ENCODE measurements at regions not wholly inside any gene's neighbourhood (a gene's known extent, or its start where the extent isn't known, plus 50 kb on each side); places are given as distances from the start of the nearest gene placed in this dataset.

DNA sequence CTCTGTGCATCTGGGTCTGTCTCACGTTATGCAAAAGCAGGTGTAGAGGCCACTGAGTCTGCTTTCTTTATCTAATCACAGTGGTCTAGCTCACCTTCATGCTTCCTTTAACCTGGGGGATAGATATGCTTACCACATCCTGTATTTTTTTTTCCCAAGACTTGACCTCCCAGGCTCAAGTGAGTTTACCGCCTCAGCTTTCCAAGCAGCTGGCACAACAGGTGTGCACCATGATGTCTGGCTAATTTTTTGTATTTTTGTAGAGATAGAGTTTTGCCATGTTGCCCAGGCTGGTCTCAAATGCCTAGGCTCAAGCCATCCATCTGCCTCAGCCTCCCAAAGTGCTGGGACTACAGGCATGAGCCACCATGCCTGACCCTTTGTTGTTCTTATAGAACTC, 236.0 kb downstream of the ATP23 start:
- Histone ChIP-seq H3K9me3 (ENCODE audit: insufficient read depth, low read length) (no peaks in the 10 kb centered on the region), H3K27me3 (ENCODE audit: low read depth, low read length) (peaks cover 5% of the 10 kb centered on the region; the same call in 1 of the 2 replicates), H2AFZ (ENCODE audit: low read depth, low read length) (no peak overlapping the region), H3K4me2 (ENCODE audit: low read length) (no peak overlapping the region), H3K79me2 (ENCODE audit: low read length) (no peaks in the 10 kb centered on the region), H3K27ac (ENCODE audit: low read length) (no peak overlapping the region), H3K36me3 (replicated peaks; ENCODE audit: low read depth, low read length) (no peaks in the 10 kb centered on the region), H3K9ac (ENCODE audit: low read length) (no peak overlapping the region), H4K20me1 (ENCODE audit: insufficient read depth, low read length) (no peaks in the 10 kb centered on the region), H3K4me1 (ENCODE audit: low read length) (no peaks in the 10 kb centered on the region), H3K4me3 (ENCODE audit: low read length) (no peak overlapping the region)
- TF ChIP-seq, protein P1, sequence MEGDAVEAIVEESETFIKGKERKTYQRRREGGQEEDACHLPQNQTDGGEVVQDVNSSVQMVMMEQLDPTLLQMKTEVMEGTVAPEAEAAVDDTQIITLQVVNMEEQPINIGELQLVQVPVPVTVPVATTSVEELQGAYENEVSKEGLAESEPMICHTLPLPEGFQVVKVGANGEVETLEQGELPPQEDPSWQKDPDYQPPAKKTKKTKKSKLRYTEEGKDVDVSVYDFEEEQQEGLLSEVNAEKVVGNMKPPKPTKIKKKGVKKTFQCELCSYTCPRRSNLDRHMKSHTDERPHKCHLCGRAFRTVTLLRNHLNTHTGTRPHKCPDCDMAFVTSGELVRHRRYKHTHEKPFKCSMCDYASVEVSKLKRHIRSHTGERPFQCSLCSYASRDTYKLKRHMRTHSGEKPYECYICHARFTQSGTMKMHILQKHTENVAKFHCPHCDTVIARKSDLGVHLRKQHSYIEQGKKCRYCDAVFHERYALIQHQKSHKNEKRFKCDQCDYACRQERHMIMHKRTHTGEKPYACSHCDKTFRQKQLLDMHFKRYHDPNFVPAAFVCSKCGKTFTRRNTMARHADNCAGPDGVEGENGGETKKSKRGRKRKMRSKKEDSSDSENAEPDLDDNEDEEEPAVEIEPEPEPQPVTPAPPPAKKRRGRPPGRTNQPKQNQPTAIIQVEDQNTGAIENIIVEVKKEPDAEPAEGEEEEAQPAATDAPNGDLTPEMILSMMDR (IDR thresholded peaks at IDR 0.05; ENCODE audit: low read depth, low read length), result no peak
- TF ChIP-seq EZH2phosphoT487 (IDR thresholded peaks at IDR 0.05; ENCODE audit: low read depth), result no peak

DNA sequence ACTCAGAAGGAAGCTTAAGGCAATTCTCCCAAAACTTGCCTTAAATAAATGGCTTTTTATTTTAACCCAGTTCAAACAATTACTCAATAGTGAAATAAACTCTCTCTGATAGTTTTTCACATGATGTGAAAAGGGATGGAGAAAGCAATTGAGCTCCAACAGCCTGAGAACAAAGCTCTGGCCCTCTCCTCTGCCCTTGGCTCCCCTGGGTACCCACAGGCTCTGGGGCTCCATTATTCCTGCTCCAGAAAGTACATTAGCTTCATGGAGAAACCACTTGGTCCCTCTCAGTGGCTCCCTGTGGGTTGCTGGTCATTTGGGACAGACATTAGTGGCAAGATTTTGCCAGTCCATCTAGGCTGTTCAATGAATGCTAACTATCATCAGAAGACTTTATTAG, 242.8 kb downstream of the ATP23 start:
- Histone ChIP-seq H3K4me1 (ENCODE audit: low read length) (no peaks in the 10 kb centered on the region), H4K20me1 (ENCODE audit: insufficient read depth, low read length) (no peaks in the 10 kb centered on the region), H3K27ac (ENCODE audit: low read length) (no peak overlapping the region), H3K4me3 (ENCODE audit: low read length) (no peak overlapping the region), H3K79me2 (ENCODE audit: low read length) (no peaks in the 10 kb centered on the region), H3K9ac (ENCODE audit: low read length) (no peak overlapping the region), H3K9me3 (ENCODE audit: insufficient read depth, low read length) (no peaks in the 10 kb centered on the region), H3K36me3 (replicated peaks; ENCODE audit: low read depth, low read length) (no peaks in the 10 kb centered on the region), H3K27me3 (ENCODE audit: low read depth, low read length) (no peaks in the 10 kb centered on the region), H3K4me2 (ENCODE audit: low read length) (no peak overlapping the region), H2AFZ (ENCODE audit: low read depth, low read length) (no peak overlapping the region)
- TF ChIP-seq, protein P1 (IDR thresholded peaks at IDR 0.05; ENCODE audit: low read depth, low read length), result no peak
- TF ChIP-seq EZH2phosphoT487 (IDR thresholded peaks at IDR 0.05; ENCODE audit: low read depth), result no peak

DNA sequence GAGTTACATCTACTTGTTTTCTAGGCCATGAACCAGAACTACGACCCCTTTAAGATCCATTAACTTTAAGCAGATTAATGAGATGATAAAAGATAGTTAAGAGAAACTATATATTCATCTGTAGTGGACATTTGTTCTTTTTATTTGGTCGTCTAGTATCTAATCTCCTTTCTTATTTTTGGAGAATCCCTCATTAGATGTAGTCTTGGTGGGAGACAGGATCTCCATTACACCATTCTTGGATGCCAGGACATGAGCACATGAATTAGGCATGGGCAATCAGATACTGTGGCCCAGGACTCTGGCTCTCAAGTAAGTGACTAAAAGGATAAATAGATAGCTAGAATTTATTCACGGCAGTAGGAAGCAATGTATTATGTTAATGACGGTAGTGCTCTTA, 245.0 kb downstream of the ATP23 start:
- H3K4me1 ChIP-seq (ENCODE audit: low read length), result no peaks in the 10 kb centered on the region
- no peak overlapping the region for H3K4me3 ChIP-seq (ENCODE audit: low read length)
- H3K9me3 ChIP-seq (ENCODE audit: insufficient read depth, low read length), result no peaks in the 10 kb centered on the region
- no peak overlapping the region for H3K9ac ChIP-seq (ENCODE audit: low read length)
- H3K79me2 ChIP-seq (ENCODE audit: low read length), result no peaks in the 10 kb centered on the region
- H3K27ac ChIP-seq (ENCODE audit: low read length), result no peak overlapping the region
- H2AFZ ChIP-seq (ENCODE audit: low read depth, low read length), result no peak overlapping the region
- no peaks in the 10 kb centered on the region for H4K20me1 ChIP-seq (ENCODE audit: insufficient read depth, low read length)
- H3K4me2 ChIP-seq (ENCODE audit: low read length), result no peak overlapping the region
- no peaks in the 10 kb centered on the region for H3K36me3 ChIP-seq (replicated peaks; ENCODE audit: low read depth, low read length)
- TF ChIP-seq EZH2phosphoT487 (IDR thresholded peaks at IDR 0.05; ENCODE audit: low read depth), result no peak
- TF ChIP-seq, protein P1 (IDR thresholded peaks at IDR 0.05; ENCODE audit: low read depth, low read length), result no peak
- H3K27me3 ChIP-seq (ENCODE audit: low read depth, low read length), result no peaks in the 10 kb centered on the region

DNA sequence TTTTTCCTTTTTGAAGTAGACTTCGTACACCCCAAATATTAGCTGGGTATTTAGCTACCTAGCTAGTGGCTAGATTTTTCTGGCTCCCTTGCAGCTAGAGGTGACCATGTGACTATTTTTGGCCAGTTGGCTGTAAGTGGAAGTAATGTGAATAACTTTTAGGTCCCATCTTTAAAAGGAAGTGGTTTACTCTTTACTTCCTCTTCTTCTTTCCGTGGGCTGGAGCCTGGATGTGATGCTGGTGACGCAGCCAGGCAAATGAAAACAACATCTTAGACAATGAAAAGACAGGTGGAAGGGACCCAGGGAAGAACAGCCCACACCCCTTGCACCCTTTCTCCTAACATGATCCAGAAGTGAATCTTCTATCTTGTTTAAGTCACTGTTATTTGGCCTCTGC, 245.5 kb downstream of the ATP23 start:
- Histone ChIP-seq H3K4me3 (ENCODE audit: low read length) (no peak overlapping the region), H2AFZ (ENCODE audit: low read depth, low read length) (no peak overlapping the region), H3K9ac (ENCODE audit: low read length) (no peak overlapping the region), H3K9me3 (ENCODE audit: insufficient read depth, low read length) (no peaks in the 10 kb centered on the region), H4K20me1 (ENCODE audit: insufficient read depth, low read length) (no peaks in the 10 kb centered on the region), H3K79me2 (ENCODE audit: low read length) (no peaks in the 10 kb centered on the region), H3K36me3 (replicated peaks; ENCODE audit: low read depth, low read length) (no peaks in the 10 kb centered on the region), H3K4me2 (ENCODE audit: low read length) (no peak overlapping the region), H3K4me1 (ENCODE audit: low read length) (no peaks in the 10 kb centered on the region), H3K27ac (ENCODE audit: low read length) (no peak overlapping the region), H3K27me3 (ENCODE audit: low read depth, low read length) (no peaks in the 10 kb centered on the region)
- TF ChIP-seq EZH2phosphoT487 (IDR thresholded peaks at IDR 0.05; ENCODE audit: low read depth), result no peak
- TF ChIP-seq, protein P1 (IDR thresholded peaks at IDR 0.05; ENCODE audit: low read depth, low read length), result no peak
